ENCODE measurements at regions not wholly inside any gene's neighbourhood (a gene's known extent, or its start where the extent isn't known, plus 50 kb on each side); places are given as distances from the start of the nearest gene placed in this dataset.

DNA sequence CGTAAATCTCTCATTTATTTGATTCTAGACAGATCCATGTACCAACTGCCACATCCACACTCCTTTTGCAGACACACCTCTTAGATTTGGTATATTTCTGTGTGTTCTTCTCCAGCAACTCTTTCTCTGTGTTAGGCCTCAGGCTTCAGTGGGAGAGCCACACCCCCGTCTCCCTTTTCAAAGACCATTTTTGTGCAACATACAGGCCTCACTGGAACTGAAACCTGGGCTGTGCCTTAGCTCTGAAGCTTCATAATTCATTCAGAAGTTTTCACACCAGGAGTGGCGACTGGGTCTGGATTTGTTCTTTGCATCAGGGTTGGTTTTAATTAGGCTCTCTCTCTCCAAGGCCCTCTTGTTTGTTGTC, 170.2 kb downstream of the THBS2 start:
- no peak for TF ChIP-seq POLR2A (IDR thresholded peaks at IDR 0.05)
- TF ChIP-seq, protein P1, sequence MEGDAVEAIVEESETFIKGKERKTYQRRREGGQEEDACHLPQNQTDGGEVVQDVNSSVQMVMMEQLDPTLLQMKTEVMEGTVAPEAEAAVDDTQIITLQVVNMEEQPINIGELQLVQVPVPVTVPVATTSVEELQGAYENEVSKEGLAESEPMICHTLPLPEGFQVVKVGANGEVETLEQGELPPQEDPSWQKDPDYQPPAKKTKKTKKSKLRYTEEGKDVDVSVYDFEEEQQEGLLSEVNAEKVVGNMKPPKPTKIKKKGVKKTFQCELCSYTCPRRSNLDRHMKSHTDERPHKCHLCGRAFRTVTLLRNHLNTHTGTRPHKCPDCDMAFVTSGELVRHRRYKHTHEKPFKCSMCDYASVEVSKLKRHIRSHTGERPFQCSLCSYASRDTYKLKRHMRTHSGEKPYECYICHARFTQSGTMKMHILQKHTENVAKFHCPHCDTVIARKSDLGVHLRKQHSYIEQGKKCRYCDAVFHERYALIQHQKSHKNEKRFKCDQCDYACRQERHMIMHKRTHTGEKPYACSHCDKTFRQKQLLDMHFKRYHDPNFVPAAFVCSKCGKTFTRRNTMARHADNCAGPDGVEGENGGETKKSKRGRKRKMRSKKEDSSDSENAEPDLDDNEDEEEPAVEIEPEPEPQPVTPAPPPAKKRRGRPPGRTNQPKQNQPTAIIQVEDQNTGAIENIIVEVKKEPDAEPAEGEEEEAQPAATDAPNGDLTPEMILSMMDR (IDR thresholded peaks at IDR 0.05), result no peak

Data from tibial nerve (tissue), 3 donors.